ENCODE measurements at regions not wholly inside any gene's neighbourhood (a gene's known extent, or its start where the extent isn't known, plus 50 kb on each side); places are given as distances from the start of the nearest gene placed in this dataset.

GRCh38 chr13:86813198-86813597, 858.0 kb upstream of the SLITRK5 start:
- TF ChIP-seq SP1 (IDR thresholded peaks at IDR 0.05) = no peak
- no peak for TF ChIP-seq FOXM1 (IDR thresholded peaks at IDR 0.05; ENCODE audit: borderline replicate concordance)
- no peak for TF ChIP-seq ZNF384 (IDR thresholded peaks at IDR 0.05)
- no peak for TF ChIP-seq CTBP1 (IDR thresholded peaks at IDR 0.05; ENCODE audit: borderline replicate concordance)
- TF ChIP-seq FOXK2 (IDR thresholded peaks at IDR 0.05) = no peak
- no peak for TF ChIP-seq PKNOX1 (IDR thresholded peaks at IDR 0.05)
- no peak for TF ChIP-seq FOXA1 (IDR thresholded peaks at IDR 0.05)
- TF ChIP-seq ARNT (IDR thresholded peaks at IDR 0.05) = no peak
- TF ChIP-seq LEF1 (IDR thresholded peaks at IDR 0.05; ENCODE audit: borderline replicate concordance) = no peak
- TF ChIP-seq SUZ12 (IDR thresholded peaks at IDR 0.05) = no peak
